LNCAP (cell line): ENCODE measurements at regions not wholly inside any gene's neighbourhood (a gene's known extent, or its start where the extent isn't known, plus 50 kb on each side); places are given as distances from the start of the nearest gene placed in this dataset.

Source experiments
- CTCF ChIP-seq: fragments of 450-650 bp; IDR thresholded peaks from 2 replicates; pipeline ENCODE4 v1.5.1; 2017; ENCODE audit warnings: mild to moderate bottlenecking

GRCh38 chr6:26270903-26271667, 93.9 kb upstream of the BTN3A2 start:
- no peak for TF ChIP-seq CTCF

- no peak for TF ChIP-seq CTCF
Measured at GRCh38 chr6:26271668-26272024, 93.4 kb upstream of the BTN3A2 start.

GRCh38 chr6:26272171-26272637, 92.8 kb upstream of the BTN3A2 start:
- TF ChIP-seq CTCF, result no peak

- no peak for TF ChIP-seq CTCF
Measured at GRCh38 chr6:26273673-26274588, 91.1 kb upstream of the BTN3A2 start.

- TF ChIP-seq CTCF, result no peak
Measured at GRCh38 chr6:26275663-26276062, 89.3 kb upstream of the BTN3A2 start.

GRCh38 chr6:26276841-26277648, 88.0 kb upstream of the BTN3A2 start:
- TF ChIP-seq CTCF, result no peak

GRCh38 chr6:26278536-26278935, 86.5 kb upstream of the BTN3A2 start:
- no peak for TF ChIP-seq CTCF
